K562 (cell line): ENCODE measurements at regions not wholly inside any gene's neighbourhood (a gene's known extent, or its start where the extent isn't known, plus 50 kb on each side); places are given as distances from the start of the nearest gene placed in this dataset.

Experiments used
- ATAC-seq: fragments of 200-7000 bp; cut with Tn5 transposase; 3 replicates; pipeline ENCODE4 v1.9.1; 2020; ENCODE audit warnings: moderate library complexity
- BruUV-seq: library from RNA; stranded (reverse); fragments of 400-500 nt; replicated peaks from 2 replicates; lab custom pipeline; 2021; lab: Mats Ljungman, UMichigan
- CTCF ChIA-PET: fragments of 300-600 bp; formaldehyde crosslinking; extraction: SDS; loops from one replicate; lab custom pipeline; 2021; ENCODE audit warnings: low intra/inter-chr PET ratio; lab: Yijun Ruan, JAX
- POLR2A ChIA-PET: fragments of 300-600, 350-650 bp; sonication (Branson Sonifier 250); formaldehyde crosslinking; extraction: SDS; loops from one replicate; lab custom pipeline; 2021; ENCODE audit warnings: antibody characterized with exemption, inconsistent platforms; lab: Yijun Ruan, JAX
- DNase-seq, 4 experiments: peaks; one replicate each; pipeline versions ENCODE4 v3.0.0 to v3.0.0-alpha.2; 2011 to 2018; ENCODE audit warnings: low spot score in 3 of 4, mixed read lengths in 3 of 4; ENCODE audit errors: extremely low read depth in 1 of 4
- FAIRE-seq: peaks from 2 replicates; lab custom pipeline; 2011; peaks lifted over from hg19 to GRCh38; lab: Jason Lieb, UNC
- H2AFZ ChIP-seq: 2 replicates; pipeline ENCODE4 v1.6.0; 2011; ENCODE audit warnings: low read depth, low read length, control low read depth, inconsistent platforms
- H3K27ac ChIP-seq: fragments of 200-600 bp; 3 replicates; pipeline ENCODE4 v1.8.0; 2011; ENCODE audit warnings: low read depth, mild to moderate bottlenecking, control low read depth, inconsistent platforms, low read length, moderate library complexity, mixed read lengths; ENCODE audit errors: extremely low read depth
- H3K27me3 ChIP-seq, 2 experiments: fragments of 300-600 bp in 1 of 2; 2 replicates in 1 of 2; 3 replicates in 1 of 2; pipeline versions ENCODE4 v1.6.0 to v1.8.0; 2011; ENCODE audit warnings: inconsistent platforms in 2 of 2, low read length in 2 of 2, mild to moderate bottlenecking in 1 of 2, mixed read lengths in 1 of 2, moderate library complexity in 1 of 2; ENCODE audit not compliant: control insufficient read depth in 2 of 2, insufficient read depth in 2 of 2
- H3K36me3 ChIP-seq: fragments of 300-600 bp; 3 replicates; pipeline ENCODE4 v1.8.0; 2011; ENCODE audit warnings: mild to moderate bottlenecking, low read length, inconsistent platforms; ENCODE audit not compliant: control insufficient read depth, insufficient read depth
- H3K4me1 ChIP-seq, 2 experiments: fragments of 200-600 bp in 1 of 2; replicated peaks in 1 of 2; 2 replicates in 1 of 2; 3 replicates in 1 of 2; pipeline versions ENCODE4 v1.5.1 to v1.8.0; 2011; ENCODE audit warnings: inconsistent platforms in 2 of 2, low read length in 2 of 2, mild to moderate bottlenecking in 1 of 2, mixed read lengths in 1 of 2, moderate library complexity in 1 of 2; ENCODE audit not compliant: control insufficient read depth in 2 of 2, insufficient read depth in 2 of 2
- H3K4me2 ChIP-seq: 2 replicates; pipeline ENCODE4 v1.6.1; 2011; ENCODE audit warnings: low read length, control low read depth, inconsistent platforms, mixed read lengths; ENCODE audit not compliant: insufficient read depth
- H3K4me3 ChIP-seq: fragments of 200-600 bp; sonication (generic), shearing (Covaris generic); 2 replicates; pipeline ENCODE4 v1.5.1; 2016; ENCODE audit warnings: control low read depth, inconsistent platforms
- H3K79me2 ChIP-seq: fragments of 200-600 bp; 3 replicates; pipeline ENCODE4 v1.8.0; 2011; ENCODE audit warnings: low read length, inconsistent platforms; ENCODE audit not compliant: control insufficient read depth, insufficient read depth
- H3K9ac ChIP-seq, 2 experiments: 2 replicates each; pipeline versions ENCODE4 v1.6.0 to v1.6.1; 2011; ENCODE audit warnings: low read depth in 2 of 2, low read length in 2 of 2, control low read depth in 1 of 2, inconsistent platforms in 1 of 2, mild to moderate bottlenecking in 1 of 2, mixed read lengths in 1 of 2; ENCODE audit not compliant: insufficient read depth in 1 of 2
- H3K9me1 ChIP-seq: one replicate; pipeline ENCODE4 v1.6.0; 2011; ENCODE audit warnings: inconsistent platforms, mild to moderate bottlenecking, low read length, moderate library complexity; ENCODE audit not compliant: control insufficient read depth, insufficient read depth
- H3K9me3 ChIP-seq: replicated peaks from 2 replicates; pipeline ENCODE4 v1.5.1; 2011; ENCODE audit warnings: low read depth, low read length, inconsistent platforms; ENCODE audit not compliant: control insufficient read depth, insufficient read depth
- H4K20me1 ChIP-seq: replicated peaks from 2 replicates; pipeline ENCODE4 v1.6.1; 2011; ENCODE audit warnings: low read length, inconsistent platforms, mixed read lengths; ENCODE audit not compliant: control insufficient read depth, insufficient read depth
- BACH1 ChIP-seq: fragments of 200-800 bp; sonication (Bioruptor generic); IDR thresholded peaks from 2 replicates; pipeline ENCODE4 v1.6.1; 2016; ENCODE audit warnings: missing genetic modification characterization, missing compliant biosample characterization
- DNMT1 ChIP-seq: fragments of 450-650 bp; IDR thresholded peaks from 2 replicates; pipeline ENCODE4 v1.6.1; 2016; ENCODE audit warnings: antibody characterized with exemption, mild to moderate bottlenecking
- ESRRA ChIP-seq: fragments of 450-650 bp; IDR thresholded peaks from 2 replicates; pipeline ENCODE4 v1.6.1; 2014; ENCODE audit warnings: low read depth, mild to moderate bottlenecking, moderate library complexity, borderline replicate concordance
- ETS2 ChIP-seq: IDR thresholded peaks from 2 replicates; pipeline ENCODE4 v1.6.1; 2016; ENCODE audit warnings: borderline replicate concordance, missing genetic modification characterization, mild to moderate bottlenecking, moderate library complexity, missing compliant biosample characterization; ENCODE audit not compliant: poor library complexity, severe bottlenecking
- ETV5 ChIP-seq: sonication (generic); formaldehyde crosslinking; IDR thresholded peaks from 2 replicates; pipeline ENCODE4 v1.4.0; 2020; ENCODE audit warnings: low read depth, mild to moderate bottlenecking, missing genetic modification reagents
- FOS ChIP-seq: IDR thresholded peaks from 3 replicates; pipeline ENCODE4 v1.6.1; 2011; ENCODE audit not compliant: insufficient read length; ENCODE audit errors: extremely low read depth
- GABPB2 ChIP-seq: fragments of 250-450 bp; sonication (Bioruptor Pico); conservative IDR thresholded peaks from 2 replicates; pipeline ENCODE4 v1.5.1; 2021; ENCODE audit warnings: mild to moderate bottlenecking
- HDAC6 ChIP-seq: IDR thresholded peaks from 2 replicates; pipeline ENCODE4 v1.6.1; 2012; ENCODE audit warnings: low read depth, mild to moderate bottlenecking, control low read depth, inconsistent platforms, low read length, moderate library complexity
- HMG20A ChIP-seq: fragments of 450-650 bp; formaldehyde crosslinking; conservative IDR thresholded peaks from 2 replicates; pipeline ENCODE4 v1.4.0; 2020; ENCODE audit warnings: mild to moderate bottlenecking, mixed read lengths
- MECOM ChIP-seq: fragments of 250-450 bp; sonication (Bioruptor Pico); IDR thresholded peaks from 2 replicates; pipeline ENCODE4 v1.8.0; 2022; ENCODE audit warnings: inconsistent platforms
- NONO ChIP-seq, 2 experiments: fragments of 200-400 bp in 1 of 2; fragments of 450-650 bp in 1 of 2; formaldehyde crosslinking in 1 of 2; IDR thresholded peaks; 2 replicates each; pipeline ENCODE4 v1.6.1; 2017; ENCODE audit warnings: low read depth in 2 of 2, mild to moderate bottlenecking in 2 of 2, moderate library complexity in 2 of 2, low read length in 1 of 2
- PRPF4 ChIP-seq: fragments of 200-400 bp; formaldehyde crosslinking; IDR thresholded peaks from one replicate; pipeline ENCODE4 v1.6.1; 2017; ENCODE audit warnings: low read length, low read depth, mild to moderate bottlenecking; ENCODE audit not compliant: insufficient read depth, poor library complexity, severe bottlenecking
- RAD51 ChIP-seq: fragments of 450-650 bp; IDR thresholded peaks from 2 replicates; pipeline ENCODE4 v1.7.1; 2016; ENCODE audit warnings: low read depth, mild to moderate bottlenecking, borderline replicate concordance
- ZNF785 ChIP-seq: fragments of 250-450 bp; sonication (Bioruptor Pico); IDR thresholded peaks from 2 replicates; pipeline ENCODE4 v1.4.0; 2020; ENCODE audit warnings: mild to moderate bottlenecking
- WGBS: fragments of 100-300 bp; shearing (Covaris generic); methylation state at CpG from one replicate; pipeline ENCODE4 v1.1.6; 2016; ENCODE audit warnings: low coverage, mixed read lengths; ENCODE audit not compliant: insufficient coverage; ENCODE audit errors: missing lambda C conversion rate; 5-methylcytosine and 5-hydroxymethylcytosine counted together
- in situ Hi-C: fragments of 300-500 bp; cut with MboI; formaldehyde crosslinking; loops from 4 replicates; pipeline ENCODE4 v1.15.0; 2018; ENCODE audit warnings: inconsistent platforms, mixed read lengths
- intact Hi-C: fragments of 100-400 bp; cut with micrococcal nuclease; formaldehyde crosslinking; loops from 2 replicates; pipeline ENCODE4 v1.14.2; 2022

DNA sequence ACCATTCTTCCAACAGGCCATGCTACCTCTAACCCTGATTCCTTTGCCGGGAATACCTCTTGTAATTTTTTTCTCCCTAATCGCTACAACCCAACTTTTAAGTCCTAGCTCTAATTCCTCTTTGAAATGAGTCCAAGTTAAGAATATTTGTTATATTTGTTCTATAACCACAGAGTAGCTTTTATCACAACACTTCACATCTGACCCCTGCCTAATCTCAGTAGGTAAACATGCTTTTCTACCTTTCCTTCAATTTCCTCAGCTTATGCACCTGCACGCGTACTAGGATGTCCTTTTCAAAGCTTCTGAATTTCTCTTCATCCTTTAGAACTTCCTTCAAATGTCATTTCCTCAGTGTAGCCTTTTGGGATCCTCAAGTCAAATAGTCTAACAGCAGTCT is 915.5 kb upstream of the LCORL start:
- BruUV-seq, result no TSS peak
- ChIA-PET CTCF (no interaction called here), POLR2A (no interaction called here)
- H3K27ac ChIP-seq, result no peak overlapping the region
- in situ Hi-C loops, result no loop called here
- intact Hi-C loops, result no loop called here
- H3K9me3 ChIP-seq, result no peaks in the 10 kb centered on the region
- no peaks in the 10 kb centered on the region for H3K4me1 ChIP-seq
- no peaks in the 10 kb centered on the region for H3K9me1 ChIP-seq
- no peak overlapping the region for H3K9ac ChIP-seq
- no peak overlapping the region for H3K4me3 ChIP-seq
- TF ChIP-seq HMG20A (CRISPR knock-in tag) (no peak), NONO (IDR thresholded peaks at IDR 0.05; ENCODE audit: low read depth in 2 of 2, low read length in 1 of 2) (no peak), ESRRA (no peak), ETV5 (CRISPR knock-in tag) (no peak), DNMT1 (no peak), GABPB2 (CRISPR knock-in tag) (no peak), ETS2 (no peak), BACH1 (tag) (no peak), PRPF4 (no peak), FOS (no peak), HDAC6 (no peak), MECOM (CRISPR knock-in tag) (no peak), RAD51 (no peak), ZNF785 (CRISPR knock-in tag) (no peak)
- TF ChIP-seq, all 486 proteins: peak for 0
- 0% methylated on average over 4 of the region's 4 CpGs for WGBS
- H3K27me3 ChIP-seq, result no peaks in the 10 kb centered on the region
- no peak overlapping the region for H2AFZ ChIP-seq
- no peaks in the 10 kb centered on the region for H4K20me1 ChIP-seq
- DNase-seq (no peak), ATAC-seq (no peak), FAIRE-seq (no peak)
- H3K4me2 ChIP-seq, result no peak overlapping the region
- no peaks in the 10 kb centered on the region for H3K36me3 ChIP-seq
- H3K79me2 ChIP-seq, result no peaks in the 10 kb centered on the region
